ENCODE measurements at regions not wholly inside any gene's neighbourhood (a gene's known extent, or its start where the extent isn't known, plus 50 kb on each side); places are given as distances from the start of the nearest gene placed in this dataset.

DNA sequence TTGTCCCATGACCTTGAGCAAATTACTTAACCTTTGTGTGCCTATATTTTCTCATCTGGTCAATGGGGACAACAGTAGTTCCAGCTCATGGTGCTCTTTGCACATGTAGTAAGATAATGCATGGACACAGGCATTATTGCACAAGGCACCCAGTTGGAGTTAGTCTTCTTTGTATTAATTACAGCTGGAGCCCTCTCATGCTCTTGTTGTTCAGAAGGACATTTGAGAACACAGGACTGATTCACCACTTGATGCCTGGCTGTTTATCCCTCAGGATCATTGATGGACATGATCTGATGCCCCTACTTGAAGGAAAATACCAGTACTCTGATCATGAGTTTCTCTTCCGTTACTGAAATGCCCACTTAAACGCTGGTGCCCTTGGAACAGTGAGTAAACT lies 1068.6 kb downstream of the NLGN4Y start:
- intact Hi-C loops (cut with micrococcal nuclease) = no loop called here
- DNase-seq (no peak), ATAC-seq (no peak)

- intact Hi-C loops (cut with micrococcal nuclease) = no loop called here
- ATAC-seq = no peak
- no peak for DNase-seq
These were observed 1069.3 kb downstream of the NLGN4Y start for GRCh38 chrY:15593476-15594160.

DNA sequence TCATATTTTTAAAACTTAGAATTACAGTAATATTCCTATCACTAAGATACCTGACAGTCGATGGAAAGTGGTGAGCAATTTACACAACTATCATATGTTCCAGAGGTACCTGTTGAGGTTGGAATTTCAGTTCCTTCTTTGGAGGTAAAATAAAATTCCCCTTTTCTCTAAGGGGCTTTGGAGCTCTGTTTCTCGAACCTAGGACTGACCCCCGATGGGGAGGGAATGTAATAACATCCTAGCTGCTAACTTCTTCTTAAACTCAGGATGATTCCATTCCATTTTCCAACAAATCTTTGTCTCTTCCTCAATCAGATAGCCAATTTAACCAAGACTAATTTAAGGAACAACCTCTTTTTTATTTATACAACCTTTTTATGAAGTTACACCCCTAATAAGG lies 1069.8 kb downstream of the NLGN4Y start:
- DNase-seq = no peak
- intact Hi-C loops (cut with micrococcal nuclease) = no loop called here
- no peak for ATAC-seq

DNA sequence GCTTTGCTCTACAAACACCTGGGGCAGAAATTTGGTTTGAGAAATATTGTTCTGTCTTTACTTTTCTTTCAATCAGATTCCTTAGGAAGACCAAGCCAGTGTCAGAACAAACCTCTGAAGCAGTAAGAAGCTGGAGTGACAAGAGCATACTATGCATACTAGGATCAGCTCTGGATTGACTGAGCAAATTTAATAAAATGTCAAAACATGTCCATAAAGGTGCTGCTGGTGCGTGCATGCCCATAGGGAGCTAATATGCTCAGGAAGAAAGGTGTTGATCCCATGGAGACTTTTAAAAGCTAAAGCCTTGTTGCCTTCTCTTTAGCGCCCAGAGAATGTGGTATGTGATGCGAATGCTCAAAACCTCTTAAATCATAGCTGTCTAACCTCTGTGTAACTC lies 1076.2 kb downstream of the NLGN4Y start:
- ATAC-seq (no peak), DNase-seq (no peak)
- intact Hi-C loops (cut with micrococcal nuclease) = no loop called here

DNA sequence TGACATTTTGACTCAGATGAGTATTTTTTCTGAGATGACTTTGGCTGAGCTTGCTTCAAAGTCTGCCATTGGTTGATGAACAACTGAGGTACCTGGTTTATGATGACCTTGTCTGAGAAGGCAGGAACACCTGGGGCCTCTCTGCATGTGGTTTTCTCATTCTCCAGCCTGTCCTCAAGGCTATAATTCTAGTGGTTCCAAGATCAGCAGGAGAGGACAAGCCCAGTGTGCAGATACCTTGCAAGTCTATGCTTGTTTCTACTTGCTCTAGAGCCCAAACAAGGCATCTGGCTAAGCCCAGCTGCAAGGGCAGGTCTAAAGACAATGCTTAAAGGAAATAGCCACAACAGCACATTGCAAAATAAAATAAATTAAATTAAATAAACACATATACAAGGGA lies 1100.0 kb downstream of the NLGN4Y start:
- no peak for ATAC-seq
- no peak for DNase-seq
- intact Hi-C loops (cut with micrococcal nuclease) = no loop called here

DNA sequence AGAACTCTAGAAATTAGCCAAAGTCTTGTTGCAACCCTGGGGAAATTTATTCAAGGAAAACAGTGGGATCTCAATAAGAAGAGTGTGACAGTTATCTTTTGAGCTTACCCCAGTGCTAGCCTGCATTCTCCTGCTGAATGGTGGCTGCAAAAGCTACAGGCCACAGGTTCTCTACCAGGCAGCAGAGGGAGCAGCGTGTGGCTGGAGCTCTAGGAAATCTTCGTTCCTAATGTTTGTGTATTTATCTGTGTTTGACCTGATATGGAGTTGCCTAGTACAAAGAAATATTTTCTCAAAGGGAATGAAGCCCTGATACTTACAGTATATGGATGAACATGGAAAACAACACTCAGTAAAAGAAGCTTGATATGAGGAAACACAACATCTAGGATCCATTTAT lies 1100.6 kb downstream of the NLGN4Y start:
- no peak for DNase-seq
- no peak for ATAC-seq
- intact Hi-C loops (cut with micrococcal nuclease) = no loop called here

DNA sequence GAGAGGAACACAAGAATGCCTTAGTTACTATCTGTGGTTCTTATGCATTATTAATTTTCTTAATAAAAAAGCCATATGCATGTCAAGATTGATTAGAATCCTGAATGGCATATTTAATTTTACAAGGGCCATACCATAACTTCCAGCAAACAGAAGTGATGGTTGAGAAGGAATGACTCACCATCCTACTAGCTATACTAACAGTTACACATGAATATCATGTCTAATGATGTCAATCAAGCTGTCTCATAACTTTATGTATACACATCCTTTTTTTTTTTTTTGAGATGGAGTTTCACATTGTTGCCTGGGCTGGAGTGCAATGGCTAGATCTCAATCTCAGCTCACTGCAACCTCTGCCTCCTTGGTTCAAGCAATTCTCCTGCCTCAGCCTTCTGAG lies 1123.9 kb downstream of the NLGN4Y start:
- ATAC-seq (no peak), DNase-seq (no peak)
- intact Hi-C loops (cut with micrococcal nuclease) = no loop called here

- no peak for ATAC-seq
- intact Hi-C loops (cut with micrococcal nuclease) = no loop called here
- no peak for DNase-seq
These were observed 1125.7 kb downstream of the NLGN4Y start for GRCh38 chrY:15650056-15650455.

DNA sequence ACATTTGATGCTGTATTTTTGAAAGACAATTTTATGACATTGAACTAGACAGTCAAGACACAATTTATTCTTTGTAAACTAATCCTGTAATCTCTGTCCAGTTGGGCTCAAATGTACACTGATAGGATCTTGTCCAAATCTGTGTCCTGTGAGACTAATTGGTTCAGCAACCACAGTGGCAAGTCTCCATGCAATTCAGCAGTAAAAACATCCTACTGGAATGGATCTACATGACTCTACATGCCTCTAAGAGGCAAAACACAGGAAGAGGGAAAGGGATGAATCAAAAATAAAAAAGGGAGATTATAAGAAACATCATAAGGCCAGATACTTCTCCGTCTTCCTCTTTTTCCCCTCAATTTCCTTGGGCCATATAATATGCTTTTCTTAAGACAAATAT lies 1164.2 kb downstream of the NLGN4Y start:
- intact Hi-C loops (cut with micrococcal nuclease) = no loop called here
- no peak for ATAC-seq
- DNase-seq = no peak

DNA sequence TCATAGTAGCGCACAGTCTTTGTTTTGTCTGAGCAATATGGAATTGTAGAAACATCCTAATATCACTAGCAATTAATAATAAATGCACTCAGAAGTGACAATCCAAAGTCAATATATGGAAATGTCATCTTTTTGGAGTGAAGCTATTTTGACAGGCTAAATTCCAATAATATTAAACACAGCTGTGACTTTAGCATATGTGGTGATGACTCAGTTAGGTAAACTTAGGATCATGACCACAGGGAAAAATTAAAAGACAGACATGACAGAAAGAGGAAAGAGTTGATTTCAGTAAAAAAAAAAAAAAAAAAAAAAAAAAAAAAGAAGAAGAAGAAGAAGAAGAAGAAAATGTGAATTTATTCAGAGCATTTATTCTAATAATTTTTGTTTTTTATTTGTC lies 1165.7 kb downstream of the NLGN4Y start:
- ATAC-seq (no peak), DNase-seq (no peak)
- intact Hi-C loops (cut with micrococcal nuclease) = no loop called here

DNA sequence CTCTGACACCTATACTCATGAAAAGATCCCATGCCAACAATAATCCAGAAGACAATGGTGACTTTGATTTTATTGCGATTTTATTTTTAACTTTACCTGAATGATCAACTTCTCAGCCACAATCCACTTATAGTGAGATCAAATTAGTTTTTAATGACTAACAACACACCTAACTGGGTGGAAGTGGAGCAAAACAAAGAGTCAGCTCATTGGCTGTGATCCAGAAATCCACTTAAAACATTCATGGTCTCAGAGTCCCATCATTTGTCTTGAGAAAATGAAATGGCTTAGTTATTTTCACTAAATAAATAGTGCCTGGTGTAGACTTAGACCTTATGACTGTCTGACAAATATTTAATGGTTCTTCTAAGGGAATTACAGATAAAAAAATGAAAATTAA lies 1177.8 kb downstream of the NLGN4Y start:
- intact Hi-C loops (cut with micrococcal nuclease) = no loop called here
- ATAC-seq (no peak), DNase-seq (no peak)

DNA sequence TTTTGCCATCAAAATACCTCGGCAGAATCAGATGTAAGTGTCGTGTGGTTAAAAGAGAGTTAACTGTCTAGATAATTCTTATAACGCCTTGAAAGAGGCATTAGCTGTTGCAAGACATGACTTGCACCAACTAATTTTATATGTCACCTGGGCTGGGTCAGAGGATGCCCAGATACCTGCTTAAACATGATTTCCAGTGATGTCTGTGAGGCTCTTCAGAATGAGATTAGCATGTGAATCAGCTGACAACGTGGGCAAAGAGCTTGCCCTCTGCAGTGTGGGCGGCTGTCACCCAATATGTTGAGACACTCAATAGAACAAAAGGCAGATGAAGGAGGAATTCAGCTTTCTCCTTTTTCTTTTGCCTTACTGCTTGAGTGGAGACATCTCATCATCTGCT lies 1180.6 kb downstream of the NLGN4Y start:
- ATAC-seq (no peak), DNase-seq (no peak)
- intact Hi-C loops (cut with micrococcal nuclease) = no loop called here

DNA sequence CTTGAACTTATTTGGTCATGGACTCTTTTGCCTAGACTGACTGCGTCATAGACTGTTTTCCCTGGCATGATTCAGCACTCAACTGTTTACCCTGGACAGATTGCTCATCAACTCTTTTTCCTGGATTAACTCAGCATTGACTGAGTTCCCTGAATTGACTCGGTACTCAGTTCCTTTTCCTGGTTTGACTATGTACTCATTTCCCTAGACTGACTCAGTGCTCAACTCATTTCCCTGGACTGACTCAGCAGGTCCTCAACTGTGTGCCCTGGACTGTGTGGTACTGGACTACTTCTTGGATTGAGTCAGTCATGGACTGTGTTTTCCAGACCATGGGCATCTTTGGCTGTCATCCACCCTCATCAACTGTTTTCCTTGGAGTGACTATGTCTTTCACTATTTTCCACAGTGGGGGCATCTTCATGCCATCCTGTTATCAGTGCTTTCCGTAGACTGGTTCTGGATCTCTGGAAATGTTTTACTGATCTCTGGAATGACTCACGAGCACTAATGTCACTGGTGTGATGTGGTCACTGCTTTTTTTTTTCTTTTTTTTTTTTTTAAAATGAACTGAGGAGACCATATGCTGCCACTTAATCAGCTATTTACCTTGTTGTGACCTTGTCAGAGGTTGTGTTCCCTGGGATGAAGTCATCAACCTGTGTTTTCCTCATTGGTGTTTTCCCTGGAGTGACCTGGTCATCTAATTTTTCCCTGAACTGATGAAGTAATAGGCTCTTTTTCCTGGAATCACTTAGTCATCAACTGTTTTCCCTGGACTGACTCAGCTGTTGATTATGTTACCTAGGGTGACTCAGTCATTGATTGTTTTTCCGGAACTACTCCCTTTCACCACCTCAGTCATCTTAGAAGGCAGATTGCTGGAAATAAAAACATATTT lies 1225.5 kb downstream of the NLGN4Y start:
- ATAC-seq = no peak
- no peak for DNase-seq
- intact Hi-C loops (cut with micrococcal nuclease) = no loop called here

DNA sequence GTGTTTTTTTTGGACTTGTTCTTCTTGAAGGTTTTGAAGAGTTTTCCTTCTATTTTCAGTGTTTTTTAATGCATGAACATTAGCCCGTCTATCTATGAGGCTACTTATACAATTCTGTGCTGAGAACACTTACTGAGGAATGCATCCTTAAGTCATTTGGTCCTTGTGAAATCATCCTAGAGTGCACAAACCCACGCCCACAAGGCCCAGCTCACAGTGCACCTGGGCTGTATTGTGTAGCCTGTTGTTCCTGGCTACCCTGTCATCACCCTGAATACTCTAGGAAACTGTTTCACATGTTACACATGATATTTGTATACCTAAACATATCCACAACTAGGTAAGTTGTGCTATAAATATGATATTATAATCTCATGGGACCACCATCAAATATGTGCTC lies 1226.7 kb downstream of the NLGN4Y start:
- DNase-seq (no peak), ATAC-seq (no peak)
- intact Hi-C loops (cut with micrococcal nuclease) = no loop called here

- DNase-seq = no peak
- ATAC-seq = no peak
- intact Hi-C loops (cut with micrococcal nuclease) = no loop called here
These were observed 1231.9 kb downstream of the NLGN4Y start for GRCh38 chrY:15756266-15756665.

GRCh38 chrY:15773579-15773978 lies 1249.2 kb downstream of the NLGN4Y start:
- intact Hi-C loops (cut with micrococcal nuclease) = no loop called here
- DNase-seq = no peak
- no peak for ATAC-seq

DNA sequence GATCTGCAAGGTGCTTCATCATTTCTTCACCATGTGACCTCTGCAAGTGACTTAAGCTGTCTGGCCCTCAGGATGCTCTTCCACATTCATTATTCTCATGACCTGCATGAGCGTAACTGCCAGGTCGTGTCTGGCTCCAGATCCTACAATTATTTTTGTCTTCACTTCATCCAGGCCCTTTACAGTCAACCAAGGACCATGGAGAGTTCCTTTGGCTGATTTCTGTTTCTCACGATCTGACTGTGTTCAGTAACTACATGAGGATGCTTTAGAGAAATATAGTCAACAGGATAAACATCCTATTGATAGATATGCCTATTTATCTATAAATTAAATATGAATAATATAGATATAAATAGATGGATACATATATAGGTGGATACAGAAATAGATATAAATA lies 1251.6 kb downstream of the NLGN4Y start:
- DNase-seq (no peak), ATAC-seq (no peak)

DNA sequence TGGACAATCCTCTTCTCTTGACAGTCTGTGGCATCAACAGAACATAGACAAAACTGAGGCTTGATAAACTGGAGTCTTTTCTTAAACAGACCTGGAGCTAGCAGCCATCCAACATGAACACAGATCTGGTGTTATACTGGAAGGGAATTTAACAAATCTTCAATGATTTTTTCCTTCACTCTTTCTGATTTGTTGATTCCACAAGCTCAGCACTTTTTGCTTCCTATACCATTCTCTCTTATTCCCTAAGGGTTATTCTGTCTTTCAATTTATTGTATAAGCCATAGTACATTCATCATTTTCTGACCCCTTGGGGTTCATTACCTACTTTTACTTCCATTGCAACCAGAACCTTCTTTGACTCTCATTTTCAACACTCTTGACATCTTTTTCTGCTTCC lies 1255.6 kb downstream of the NLGN4Y start:
- ATAC-seq (no peak), DNase-seq (no peak)
- intact Hi-C loops (cut with micrococcal nuclease) = no loop called here

More for the DNA sequence above, 1251.6 kb downstream of the NLGN4Y start:
- intact Hi-C loops (cut with micrococcal nuclease) = no loop called here

- DNase-seq = no peak
- no peak for ATAC-seq
- intact Hi-C loops (cut with micrococcal nuclease) = no loop called here
These were observed 1275.7 kb downstream of the NLGN4Y start for GRCh38 chrY:15800021-15800420.

DNA sequence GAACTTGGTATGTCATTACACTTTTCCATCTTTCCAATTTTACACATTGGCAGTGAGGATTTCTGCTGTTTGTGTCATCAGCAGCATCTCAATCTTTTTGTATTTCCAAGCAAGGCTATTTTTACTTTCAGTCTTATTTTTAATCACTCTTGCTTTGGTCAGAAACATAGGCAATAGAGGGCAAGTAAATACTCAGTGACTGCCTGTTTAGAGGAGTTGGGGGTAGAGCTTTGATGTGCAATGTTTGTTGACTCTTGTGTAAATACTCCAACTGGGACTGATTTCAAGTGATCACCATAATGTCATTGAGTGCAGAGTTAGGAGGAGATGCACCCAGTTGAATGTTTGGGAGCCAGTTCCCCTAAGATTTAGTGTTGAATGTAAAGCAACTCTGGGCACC lies 1281.7 kb downstream of the NLGN4Y start:
- ATAC-seq (no peak), DNase-seq (no peak)
- intact Hi-C loops (cut with micrococcal nuclease) = no loop called here

GRCh38 chrY:15814241-15814640 lies 1289.9 kb downstream of the NLGN4Y start:
- intact Hi-C loops (cut with micrococcal nuclease) = no loop called here
- ATAC-seq (no peak), DNase-seq (no peak)
